Skeletal muscle tissue (tissue), 3 donors: ENCODE measurements at regions not wholly inside any gene's neighbourhood (a gene's known extent, or its start where the extent isn't known, plus 50 kb on each side); places are given as distances from the start of the nearest gene placed in this dataset.

ENCODE experiments used
- H3K27ac ChIP-seq: one replicate; pipeline ENCODE4 v1.7.0; 2013; ENCODE audit warnings: mild to moderate bottlenecking, low read depth, low read length, inconsistent platforms
- H3K27me3 ChIP-seq, 3 donors: one replicate each; pipeline ENCODE4 v1.7.0; 2013; ENCODE audit warnings: low read length in 3 of 3; ENCODE audit not compliant: control insufficient read depth in 3 of 3, insufficient read depth in 3 of 3
- H3K36me3 ChIP-seq, 3 donors: one replicate each; pipeline ENCODE4 v1.7.0; 2013; ENCODE audit warnings: low read length in 3 of 3; ENCODE audit not compliant: control insufficient read depth in 3 of 3, insufficient read depth in 3 of 3
- H3K4me1 ChIP-seq, 3 donors: one replicate each; pipeline ENCODE4 v1.7.0; 2013; ENCODE audit warnings: low read length in 3 of 3, mild to moderate bottlenecking in 3 of 3; ENCODE audit not compliant: control insufficient read depth in 3 of 3, insufficient read depth in 3 of 3
- H3K4me3 ChIP-seq, 3 donors: one replicate each; pipeline ENCODE4 v1.7.0; 2013; ENCODE audit warnings: low read length in 3 of 3
- H3K9ac ChIP-seq, 3 donors: one replicate each; pipeline ENCODE4 v1.7.0; 2013; ENCODE audit warnings: low read length in 3 of 3, mild to moderate bottlenecking in 3 of 3, moderate library complexity in 2 of 3, low read depth in 1 of 3
- H3K9me3 ChIP-seq, 3 donors: one replicate each; pipeline ENCODE4 v1.7.0; 2013; ENCODE audit warnings: low read length in 3 of 3; ENCODE audit not compliant: control insufficient read depth in 3 of 3
- donor health status: Osteomylitis.

DNA sequence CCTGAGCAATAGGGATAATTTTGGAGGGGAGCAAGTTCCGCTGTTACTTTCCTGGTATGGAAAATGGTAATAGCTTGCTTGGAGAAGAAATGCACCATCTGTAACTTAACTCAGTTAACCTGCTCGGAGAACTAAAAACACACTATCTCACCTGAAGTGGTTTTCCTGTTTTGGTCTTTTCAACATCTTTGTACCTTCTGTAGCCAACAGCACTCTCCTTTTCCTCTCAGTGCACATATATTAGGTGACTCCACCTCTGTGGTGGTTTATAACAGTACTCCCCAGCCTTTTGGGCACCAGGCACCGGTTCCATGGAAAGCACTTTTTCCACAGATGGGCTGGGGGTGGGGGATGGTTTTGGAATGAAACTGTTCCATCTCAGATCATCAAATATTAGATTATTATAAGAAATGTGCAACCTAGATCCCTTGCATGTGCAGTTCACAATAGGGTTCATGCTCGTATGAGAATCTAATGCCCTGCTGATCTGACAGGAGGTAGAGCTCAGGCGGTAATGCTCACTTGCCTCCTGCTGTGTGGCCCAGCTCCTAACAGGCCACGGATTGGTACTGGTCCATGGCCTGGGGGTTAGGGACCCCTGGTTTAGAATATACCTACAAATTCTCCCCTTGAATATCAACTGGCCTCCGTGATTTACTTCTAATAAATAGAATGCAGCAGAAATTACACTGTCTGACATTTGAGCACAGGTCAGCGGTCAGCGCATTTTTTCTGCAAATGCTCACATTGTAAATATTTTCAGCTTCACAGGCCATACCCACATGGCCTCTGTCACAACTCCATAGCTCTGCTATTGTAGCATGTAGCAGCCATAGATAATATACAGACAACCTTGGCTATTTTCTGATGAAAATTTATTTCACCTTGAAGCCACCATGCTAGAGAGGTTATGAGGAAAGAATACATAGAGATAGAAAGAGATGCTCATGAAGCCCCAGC is 83.8 kb upstream of the SUCLG2 start:
- Histone ChIP-seq H3K27me3 (no peaks in the 10 kb centered on the region), H3K9ac (no peak overlapping the region), H3K9me3 (no peaks in the 10 kb centered on the region), H3K4me3 (no peak overlapping the region), H3K36me3 (no peaks in the 10 kb centered on the region), H3K4me1 (no peaks in the 10 kb centered on the region), H3K27ac (no peak overlapping the region)

DNA sequence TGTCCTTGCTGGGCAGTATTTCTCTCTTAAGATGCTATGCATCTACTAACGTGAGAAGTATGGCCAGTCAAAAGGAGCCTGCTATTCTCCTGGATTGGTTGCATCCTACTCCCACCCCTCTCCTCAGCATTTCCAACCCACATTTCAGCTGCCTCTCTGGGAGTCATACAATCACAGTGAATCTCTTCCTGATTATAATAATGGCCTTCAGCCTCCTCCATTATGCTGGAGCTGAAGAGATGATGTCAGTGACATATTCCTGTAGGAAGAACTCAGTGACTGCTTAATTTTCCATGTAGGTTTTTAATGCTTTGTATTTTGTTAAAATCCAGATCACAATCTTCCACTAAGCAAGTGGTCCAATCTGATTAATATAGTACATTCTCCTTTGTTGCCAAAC is 82.7 kb upstream of the SUCLG2 start:
- Histone ChIP-seq H3K4me3 (no peak overlapping the region), H3K36me3 (no peaks in the 10 kb centered on the region), H3K27me3 (no peaks in the 10 kb centered on the region), H3K9me3 (no peaks in the 10 kb centered on the region), H3K4me1 (no peaks in the 10 kb centered on the region), H3K9ac (no peak overlapping the region), H3K27ac (no peak overlapping the region)

DNA sequence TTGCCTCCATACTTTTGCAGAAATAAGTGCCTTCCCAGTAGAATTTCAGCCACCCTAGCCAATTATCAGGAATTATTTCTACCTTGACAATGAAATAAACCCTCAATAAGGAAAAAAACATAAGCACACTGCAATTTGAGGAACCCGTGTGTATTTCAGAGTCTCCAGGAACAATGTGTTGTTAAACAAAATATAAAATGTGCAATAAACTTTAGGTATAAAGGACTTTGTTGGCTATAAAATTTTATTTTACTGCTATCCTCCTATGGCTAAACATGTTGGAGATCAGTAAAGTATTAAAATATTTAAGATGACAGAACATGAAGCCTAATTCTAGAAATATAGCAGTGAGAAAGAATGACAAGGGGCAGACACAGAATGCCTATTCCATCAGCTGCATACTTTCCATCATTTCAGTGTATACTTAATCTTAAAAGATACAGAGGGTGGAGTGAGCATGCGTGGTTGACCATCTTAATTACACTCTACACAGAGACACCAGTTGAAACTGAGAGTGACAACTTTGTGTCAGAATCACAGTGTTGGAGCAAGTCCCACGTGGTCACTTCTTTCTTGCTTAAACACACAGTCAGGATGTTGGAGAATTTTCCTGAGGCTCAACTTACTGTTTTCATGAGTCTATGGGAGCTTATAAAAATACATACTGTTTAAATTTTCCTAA is 79.0 kb upstream of the SUCLG2 start:
- Histone ChIP-seq H3K4me3 (no peak overlapping the region), H3K27me3 (no peaks in the 10 kb centered on the region), H3K4me1 (no peaks in the 10 kb centered on the region), H3K9ac (no peak overlapping the region), H3K36me3 (no peaks in the 10 kb centered on the region), H3K27ac (no peak overlapping the region), H3K9me3 (no peaks in the 10 kb centered on the region)

DNA sequence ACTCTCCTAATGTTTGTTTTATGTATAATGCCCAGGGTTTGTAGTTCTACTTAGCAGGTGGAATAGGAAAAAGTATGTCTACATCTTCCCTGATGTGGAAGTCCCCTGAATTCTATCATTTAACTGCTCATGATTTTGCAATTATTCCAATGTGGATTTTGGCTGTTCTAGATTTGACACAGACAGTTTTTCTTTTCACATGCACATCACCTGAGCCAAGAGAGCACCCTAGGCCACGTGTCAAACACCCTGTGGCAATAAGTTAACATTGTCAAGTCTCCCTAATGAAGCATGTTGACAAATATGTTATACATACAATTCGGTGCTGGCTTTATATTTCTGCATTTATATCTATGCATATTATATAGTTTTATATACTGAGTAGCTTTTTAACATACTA is 70.0 kb upstream of the SUCLG2 start:
- H3K27ac ChIP-seq = no peak overlapping the region
- H3K4me3 ChIP-seq = no peak overlapping the region
- no peaks in the 10 kb centered on the region for H3K4me1 ChIP-seq
- H3K36me3 ChIP-seq = no peaks in the 10 kb centered on the region
- H3K27me3 ChIP-seq = no peaks in the 10 kb centered on the region
- H3K9ac ChIP-seq = no peak overlapping the region
- H3K9me3 ChIP-seq = no peaks in the 10 kb centered on the region

DNA sequence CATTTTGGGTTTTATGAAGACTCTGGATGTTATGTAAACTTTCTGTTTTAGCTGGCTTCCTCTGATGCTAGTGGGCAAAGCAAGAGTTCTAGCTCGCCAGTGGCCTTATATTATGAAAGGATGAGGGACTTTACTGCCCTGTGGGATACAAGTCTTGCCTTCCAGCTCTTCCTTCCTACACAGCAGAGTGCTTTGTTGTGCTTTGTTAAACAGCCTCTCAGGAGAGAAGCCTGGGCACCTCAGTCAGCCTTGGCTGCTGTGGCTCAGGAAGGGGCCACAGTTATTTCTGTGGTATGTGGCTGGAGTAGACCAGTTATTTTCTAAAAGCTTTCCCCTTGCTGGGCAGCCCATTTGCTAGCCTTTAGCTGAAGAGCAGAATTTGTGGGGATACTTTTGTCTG is 69.5 kb upstream of the SUCLG2 start:
- H3K36me3 ChIP-seq = no peaks in the 10 kb centered on the region
- no peaks in the 10 kb centered on the region for H3K27me3 ChIP-seq
- no peaks in the 10 kb centered on the region for H3K4me1 ChIP-seq
- H3K9ac ChIP-seq = no peak overlapping the region
- H3K27ac ChIP-seq = no peak overlapping the region
- H3K9me3 ChIP-seq = no peaks in the 10 kb centered on the region
- H3K4me3 ChIP-seq = no peak overlapping the region

DNA sequence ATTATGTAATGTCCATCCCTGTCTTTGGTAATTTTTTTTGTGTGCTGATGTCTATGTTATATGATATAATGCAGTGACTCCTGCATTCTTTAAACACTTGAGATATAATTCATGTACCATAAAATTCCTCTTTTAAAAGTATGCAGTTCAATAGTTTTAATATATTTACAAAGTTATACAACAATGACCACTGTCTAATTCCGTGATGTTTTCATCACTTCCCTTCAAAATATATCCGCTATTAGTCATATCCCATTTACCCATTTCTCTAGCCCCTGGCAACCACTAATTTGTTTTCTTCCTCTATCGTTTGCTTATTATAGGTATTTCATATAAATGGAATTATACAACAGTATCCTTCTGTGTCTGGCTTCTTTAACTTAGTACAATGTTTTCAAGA is 64.9 kb upstream of the SUCLG2 start:
- Histone ChIP-seq H3K27me3 (no peaks in the 10 kb centered on the region), H3K4me3 (no peak overlapping the region), H3K27ac (no peak overlapping the region), H3K9ac (no peak overlapping the region), H3K36me3 (no peaks in the 10 kb centered on the region), H3K4me1 (no peaks in the 10 kb centered on the region), H3K9me3 (no peaks in the 10 kb centered on the region)

DNA sequence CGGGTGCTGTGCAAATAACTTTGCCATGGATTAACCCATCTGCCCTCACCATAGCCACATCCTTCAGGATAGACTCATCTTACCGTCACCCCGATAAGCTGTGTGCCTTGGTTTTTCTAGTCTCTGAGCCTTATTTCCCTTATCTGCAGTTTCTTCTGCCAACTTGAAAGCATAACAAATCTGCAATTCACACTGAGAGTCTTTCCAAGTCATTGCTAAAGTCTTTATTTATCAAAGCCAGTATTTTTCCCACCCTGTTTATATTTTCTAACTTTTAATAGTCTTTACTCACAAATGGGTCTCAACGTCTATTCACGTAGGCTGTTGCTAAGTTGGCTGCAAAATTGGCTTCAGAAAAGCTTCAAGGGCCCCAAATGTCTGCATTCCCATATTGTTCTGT is 61.6 kb upstream of the SUCLG2 start:
- H3K27ac ChIP-seq = no peak overlapping the region
- no peaks in the 10 kb centered on the region for H3K36me3 ChIP-seq
- H3K4me1 ChIP-seq = no peaks in the 10 kb centered on the region
- H3K27me3 ChIP-seq = no peaks in the 10 kb centered on the region
- no peak overlapping the region for H3K4me3 ChIP-seq
- H3K9me3 ChIP-seq = no peaks in the 10 kb centered on the region
- no peak overlapping the region for H3K9ac ChIP-seq

DNA sequence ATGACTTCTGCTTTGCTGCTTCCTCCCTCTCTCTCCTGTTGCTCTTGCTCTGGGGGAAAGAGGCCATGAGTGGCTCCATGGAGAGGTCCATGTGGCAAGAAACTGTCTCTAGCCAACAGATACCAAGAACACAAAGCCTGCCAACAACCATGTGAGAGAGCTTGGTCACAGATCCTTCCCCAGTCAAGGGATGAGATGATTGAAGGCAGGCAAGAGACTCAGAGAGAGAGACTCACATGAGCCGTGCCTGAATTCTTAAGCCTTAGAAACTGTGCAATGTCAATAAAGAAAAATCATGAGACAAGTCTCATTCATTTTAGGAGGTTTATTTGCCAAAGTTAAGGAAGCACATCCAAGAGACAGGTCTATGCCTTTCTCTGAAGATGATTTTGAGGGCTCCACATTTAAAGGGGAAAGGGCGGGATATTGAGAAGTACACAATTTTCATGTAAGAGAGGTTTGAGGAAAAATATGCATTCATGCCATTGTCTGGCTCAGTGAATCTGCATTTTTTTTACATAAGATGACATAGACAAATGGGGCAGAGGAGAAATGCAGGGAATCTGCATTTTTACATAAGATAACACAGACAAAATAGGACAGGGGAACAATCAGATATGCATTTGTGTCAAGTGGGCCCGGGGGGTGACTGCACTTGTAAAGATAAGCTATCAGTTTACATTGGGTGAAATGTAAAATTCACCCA is 59.5 kb upstream of the SUCLG2 start:
- H3K27me3 ChIP-seq = no peaks in the 10 kb centered on the region
- no peaks in the 10 kb centered on the region for H3K36me3 ChIP-seq
- no peak overlapping the region for H3K4me3 ChIP-seq
- no peaks in the 10 kb centered on the region for H3K4me1 ChIP-seq
- no peak overlapping the region for H3K27ac ChIP-seq
- no peaks in the 10 kb centered on the region for H3K9me3 ChIP-seq
- no peak overlapping the region for H3K9ac ChIP-seq

DNA sequence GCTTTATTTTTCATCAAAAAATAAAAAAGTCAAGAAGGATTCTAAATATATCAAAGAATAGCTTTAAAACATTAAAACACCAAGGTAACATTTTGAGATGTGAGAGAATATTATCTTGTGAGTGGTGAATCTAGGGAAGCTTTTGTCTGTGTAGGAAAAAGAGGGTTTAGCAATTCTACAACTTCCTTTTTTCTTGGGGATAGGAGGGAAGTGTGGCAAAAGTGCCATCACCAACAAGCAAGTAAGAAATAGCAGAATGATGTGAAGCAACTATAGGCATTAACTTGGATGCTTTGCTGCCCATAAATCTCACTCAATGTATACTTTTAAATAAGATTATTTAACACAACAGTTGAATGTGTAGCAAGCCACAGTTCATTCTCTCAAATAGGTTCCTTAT is 57.8 kb upstream of the SUCLG2 start:
- Histone ChIP-seq H3K4me1 (no peaks in the 10 kb centered on the region), H3K36me3 (no peaks in the 10 kb centered on the region), H3K9me3 (no peaks in the 10 kb centered on the region), H3K9ac (no peak overlapping the region), H3K27me3 (no peaks in the 10 kb centered on the region), H3K4me3 (no peak overlapping the region), H3K27ac (no peak overlapping the region)

DNA sequence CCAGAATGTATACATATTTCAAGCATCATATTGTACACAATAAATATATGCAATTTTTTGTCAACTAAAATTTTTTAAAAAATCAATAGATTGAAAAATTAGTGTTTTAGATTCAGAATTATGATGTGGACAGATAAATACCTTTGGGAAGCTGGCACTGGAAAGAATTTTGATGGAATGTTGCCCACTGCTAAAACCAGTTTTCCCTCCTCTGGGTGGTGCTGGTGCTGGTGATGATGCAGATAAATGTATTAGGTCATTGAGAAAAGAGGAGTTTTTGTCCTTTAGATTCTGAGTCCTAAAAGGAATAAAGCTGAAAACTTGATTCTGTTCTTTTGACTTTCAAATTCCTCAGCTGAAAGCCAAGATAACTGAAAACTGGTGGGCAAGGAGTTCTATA is 56.0 kb upstream of the SUCLG2 start:
- no peak overlapping the region for H3K27ac ChIP-seq
- H3K4me1 ChIP-seq = no peaks in the 10 kb centered on the region
- no peak overlapping the region for H3K9ac ChIP-seq
- H3K36me3 ChIP-seq = no peaks in the 10 kb centered on the region
- no peaks in the 10 kb centered on the region for H3K9me3 ChIP-seq
- H3K27me3 ChIP-seq = no peaks in the 10 kb centered on the region
- no peak overlapping the region for H3K4me3 ChIP-seq
